Adrenal gland (tissue), 9 donors: ENCODE measurements at regions not wholly inside any gene's neighbourhood (a gene's known extent, or its start where the extent isn't known, plus 50 kb on each side); places are given as distances from the start of the nearest gene placed in this dataset.

Source experiments
- DNase-seq, 7 donors: peaks; one replicate each; pipeline ENCODE4 v3.0.0-alpha.2; 2019 to 2020
- H3K27ac ChIP-seq, 5 donors: fragments of 200-600 bp; sonication (generic) in 4 of 5; 1 replicate in 3 of 5; 2 replicates in 2 of 5; pipeline versions ENCODE4 v1.5.1 to v1.8.0; 2016 to 2020; ENCODE audit warnings: mild to moderate bottlenecking in 1 of 5
- H3K27me3 ChIP-seq: fragments of 200-600 bp; 2 replicates; pipeline ENCODE4 v1.8.0; 2021
- H3K36me3 ChIP-seq, 2 donors: fragments of 200-600 bp; replicated peaks in 1 of 2; 1 replicate in 1 of 2; 2 replicates in 1 of 2; pipeline versions ENCODE4 v1.5.1 to v1.8.0; 2018 to 2022
- H3K4me1 ChIP-seq, 2 donors: fragments of 200-600 bp; replicated peaks in 1 of 2; 1 replicate in 1 of 2; 2 replicates in 1 of 2; pipeline versions ENCODE4 v1.5.1 to v1.8.0; 2018 to 2021
- H3K4me3 ChIP-seq, 4 donors: fragments of 200-600 bp; sonication (generic) in 3 of 4; one replicate each; pipeline ENCODE4 v1.5.1; 2016 to 2018
- H3K9me3 ChIP-seq, 3 donors: fragments of 200-600 bp; sonication (generic) in 1 of 3; replicated peaks in 1 of 3; 1 replicate in 2 of 3; 2 replicates in 1 of 3; pipeline versions ENCODE4 v1.5.1 to v1.8.0; 2016 to 2021
- POLR2A ChIP-seq, 2 donors: fragments of 450-650 bp; IDR thresholded peaks; one replicate each; pipeline ENCODE4 v1.6.1; 2017; ENCODE audit warnings: antibody characterized with exemption in 2 of 2, mild to moderate bottlenecking in 2 of 2, moderate library complexity in 1 of 2
- WGBS, 4 donors: extraction: QIAGEN DNeasy Blood & Tissue Kit in 2 of 4; methylation state at CpG; one replicate each; pipeline versions ENCODE4 v1.1.5 to v1.1.7; 2013 to 2017; 5-methylcytosine and 5-hydroxymethylcytosine counted together
- intact Hi-C, 2 donors: fragments of 100-400 bp; cut with DNase I; formaldehyde crosslinking; loops; one replicate each; pipeline versions ENCODE4 v1.14.1 to v1.15.0; 2022 to 2023
- TF ChIP-seq, protein P1 (sequence below), 6 experiments: fragments of 450-650 bp in 4 of 6; fragments of 200-600 bp in 2 of 6; sonication (generic) in 1 of 6; IDR thresholded peaks; 1 replicate in 5 of 6; 2 replicates in 1 of 6; pipeline versions ENCODE4 v1.5.1 to v1.8.0; 2016 to 2021; ENCODE audit warnings: antibody characterized with exemption in 6 of 6, mild to moderate bottlenecking in 2 of 6, moderate library complexity in 1 of 6
- donor health status: healthy with polysubstance abuse.
- donor health status: Bipolar disorder and iron deficiency.
- donor health status: DM: yes; HTN: yes; CAD: no.
- donor health status: DM: no; HTN: no; CAD: no.
- donor health status: DM: no; HTN: no; CAD: no.

GRCh38 chr10:130392031-130392430 is 255.8 kb downstream of the GLRX3 start:
- TF ChIP-seq, protein P1, sequence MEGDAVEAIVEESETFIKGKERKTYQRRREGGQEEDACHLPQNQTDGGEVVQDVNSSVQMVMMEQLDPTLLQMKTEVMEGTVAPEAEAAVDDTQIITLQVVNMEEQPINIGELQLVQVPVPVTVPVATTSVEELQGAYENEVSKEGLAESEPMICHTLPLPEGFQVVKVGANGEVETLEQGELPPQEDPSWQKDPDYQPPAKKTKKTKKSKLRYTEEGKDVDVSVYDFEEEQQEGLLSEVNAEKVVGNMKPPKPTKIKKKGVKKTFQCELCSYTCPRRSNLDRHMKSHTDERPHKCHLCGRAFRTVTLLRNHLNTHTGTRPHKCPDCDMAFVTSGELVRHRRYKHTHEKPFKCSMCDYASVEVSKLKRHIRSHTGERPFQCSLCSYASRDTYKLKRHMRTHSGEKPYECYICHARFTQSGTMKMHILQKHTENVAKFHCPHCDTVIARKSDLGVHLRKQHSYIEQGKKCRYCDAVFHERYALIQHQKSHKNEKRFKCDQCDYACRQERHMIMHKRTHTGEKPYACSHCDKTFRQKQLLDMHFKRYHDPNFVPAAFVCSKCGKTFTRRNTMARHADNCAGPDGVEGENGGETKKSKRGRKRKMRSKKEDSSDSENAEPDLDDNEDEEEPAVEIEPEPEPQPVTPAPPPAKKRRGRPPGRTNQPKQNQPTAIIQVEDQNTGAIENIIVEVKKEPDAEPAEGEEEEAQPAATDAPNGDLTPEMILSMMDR (IDR thresholded peaks at IDR 0.05), result no peak
- no peak for TF ChIP-seq POLR2A (IDR thresholded peaks at IDR 0.05)
- peak in 1 of 7 donors; percentile 15 for DNase-seq
- Histone ChIP-seq H3K27me3 (no peaks in the 10 kb centered on the region), H3K9me3 (no peaks in the 10 kb centered on the region), H3K36me3 (no peaks in the 10 kb centered on the region), H3K4me1 (no peaks in the 10 kb centered on the region), H3K27ac (no peak overlapping the region), H3K4me3 (no peak overlapping the region)
- 76 to 85% (median 83%) methylated on average over 10 of the region's 10 CpGs for WGBS, 4 donors
- intact Hi-C loops, result no loop called here

DNA sequence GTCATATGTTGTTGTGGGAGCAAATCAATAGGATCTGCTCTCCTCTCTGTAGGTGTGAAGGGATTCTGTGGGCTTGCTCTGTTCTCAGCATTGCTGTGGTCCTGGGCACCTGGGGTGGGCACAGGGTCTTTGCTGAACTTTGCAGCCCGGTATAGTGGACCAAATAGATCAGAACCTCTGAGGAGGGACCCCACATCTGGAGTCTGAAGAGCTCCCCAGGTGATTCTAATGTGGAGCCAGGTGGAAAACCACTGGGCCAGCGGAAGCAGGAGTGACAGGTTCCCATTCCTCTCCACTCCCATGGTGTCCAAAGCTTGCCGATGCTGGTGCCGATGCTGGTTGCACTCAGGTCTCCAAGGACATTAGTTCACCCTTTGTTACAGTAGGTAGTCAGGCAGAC is 257.2 kb downstream of the GLRX3 start:
- H3K27me3 ChIP-seq, result no peaks in the 10 kb centered on the region
- H3K4me3 ChIP-seq, result no peak overlapping the region
- H3K9me3 ChIP-seq, result no peaks in the 10 kb centered on the region
- intact Hi-C loops, result no loop called here
- no peaks in the 10 kb centered on the region for H3K4me1 ChIP-seq
- H3K36me3 ChIP-seq, result no peaks in the 10 kb centered on the region
- H3K27ac ChIP-seq, result no peak overlapping the region
- WGBS, 4 donors, result 83 to 96% (median 87%) methylated on average over 2 to 4 of the region's 4 CpGs
- no peak for DNase-seq
- TF ChIP-seq, protein P1 (IDR thresholded peaks at IDR 0.05), result no peak
- no peak for TF ChIP-seq POLR2A (IDR thresholded peaks at IDR 0.05)

DNA sequence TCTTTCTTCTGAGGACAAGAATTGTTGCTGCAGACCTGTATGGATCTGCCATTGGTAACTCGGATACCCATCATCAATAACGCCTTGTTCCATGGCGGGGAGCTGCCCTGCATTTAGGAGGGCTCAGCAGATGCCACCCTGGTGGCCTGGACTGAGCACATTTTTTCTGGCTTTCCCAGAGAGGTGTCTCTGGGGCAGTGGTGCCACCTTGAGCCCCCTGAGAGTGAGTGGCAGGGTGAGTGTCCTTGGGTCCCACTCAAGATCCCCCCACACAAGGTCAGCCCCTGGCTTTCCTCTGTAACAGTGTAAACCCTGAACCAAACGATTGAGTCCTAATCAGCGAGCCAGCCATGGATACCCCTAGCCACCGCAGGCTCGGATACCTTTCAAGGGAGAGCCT is 258.6 kb downstream of the GLRX3 start:
- intact Hi-C loops, result no loop called here
- Histone ChIP-seq H3K4me1 (no peaks in the 10 kb centered on the region), H3K9me3 (no peaks in the 10 kb centered on the region), H3K27me3 (no peaks in the 10 kb centered on the region), H3K4me3 (no peak overlapping the region), H3K36me3 (no peaks in the 10 kb centered on the region), H3K27ac (no peak overlapping the region)
- WGBS, 4 donors, result 73 to 93% (median 74%) methylated on average over 7 of the region's 7 CpGs
- DNase-seq, result no peak
- no peak for TF ChIP-seq POLR2A (IDR thresholded peaks at IDR 0.05)
- TF ChIP-seq, protein P1 (IDR thresholded peaks at IDR 0.05), result no peak

- 67 to 78% (median 73%) methylated on average over 7 of the region's 7 CpGs for WGBS, 4 donors
- H3K9me3 ChIP-seq, result no peaks in the 10 kb centered on the region
- no peak for TF ChIP-seq POLR2A (IDR thresholded peaks at IDR 0.05)
- TF ChIP-seq, protein P1 (IDR thresholded peaks at IDR 0.05), result no peak
Observed at GRCh38 chr10:130395248-130395936, 259.2 kb downstream of the GLRX3 start.

More at GRCh38 chr10:130395248-130395936, 259.2 kb downstream of the GLRX3 start:
- Histone ChIP-seq H3K27ac (no peak overlapping the region), H3K4me3 (no peak overlapping the region), H3K36me3 (no peaks in the 10 kb centered on the region), H3K27me3 (no peaks in the 10 kb centered on the region), H3K4me1 (no peaks in the 10 kb centered on the region)
- no peak for DNase-seq
- intact Hi-C loops, result no loop called here
